Sigmoid colon (tissue), 4 donors: ENCODE measurements at regions not wholly inside any gene's neighbourhood (a gene's known extent, or its start where the extent isn't known, plus 50 kb on each side); places are given as distances from the start of the nearest gene placed in this dataset.

Experiments used
- POLR2AphosphoS5 ChIP-seq, 4 donors: sonication (generic); formaldehyde crosslinking; IDR thresholded peaks; one replicate each; pipeline ENCODE4 v1.6.1; 2017; ENCODE audit warnings: antibody characterized with exemption in 4 of 4
- TF ChIP-seq, protein P1 (sequence below), 4 experiments: fragments of 450-650 bp in 3 of 4; fragments of 200-600 bp in 1 of 4; IDR thresholded peaks; one replicate each; pipeline ENCODE4 v1.5.1; 2016 to 2019; ENCODE audit warnings: antibody characterized with exemption in 4 of 4, mild to moderate bottlenecking in 3 of 4, moderate library complexity in 2 of 4

DNA sequence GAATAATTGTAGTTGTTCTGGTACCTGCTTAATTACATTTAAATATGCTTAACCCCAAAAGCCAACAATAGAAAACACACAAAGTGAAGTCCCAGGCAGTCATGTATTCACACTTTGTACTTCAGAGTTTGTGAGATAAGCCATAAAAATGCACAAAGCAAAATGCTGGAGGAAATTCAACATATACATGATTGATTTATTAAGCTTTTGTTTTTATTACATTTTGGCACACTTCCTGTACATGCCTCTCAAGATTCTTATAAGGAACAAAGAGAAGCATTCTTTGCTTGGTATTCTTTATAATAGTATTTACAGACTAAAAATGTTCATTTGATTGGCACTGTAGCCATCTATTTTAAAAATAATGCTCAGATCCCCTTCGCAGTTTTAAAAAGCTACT lies 107.7 kb upstream of the ANK3 start:
- TF ChIP-seq POLR2AphosphoS5 (IDR thresholded peaks at IDR 0.05) = no peak
- TF ChIP-seq, protein P1, sequence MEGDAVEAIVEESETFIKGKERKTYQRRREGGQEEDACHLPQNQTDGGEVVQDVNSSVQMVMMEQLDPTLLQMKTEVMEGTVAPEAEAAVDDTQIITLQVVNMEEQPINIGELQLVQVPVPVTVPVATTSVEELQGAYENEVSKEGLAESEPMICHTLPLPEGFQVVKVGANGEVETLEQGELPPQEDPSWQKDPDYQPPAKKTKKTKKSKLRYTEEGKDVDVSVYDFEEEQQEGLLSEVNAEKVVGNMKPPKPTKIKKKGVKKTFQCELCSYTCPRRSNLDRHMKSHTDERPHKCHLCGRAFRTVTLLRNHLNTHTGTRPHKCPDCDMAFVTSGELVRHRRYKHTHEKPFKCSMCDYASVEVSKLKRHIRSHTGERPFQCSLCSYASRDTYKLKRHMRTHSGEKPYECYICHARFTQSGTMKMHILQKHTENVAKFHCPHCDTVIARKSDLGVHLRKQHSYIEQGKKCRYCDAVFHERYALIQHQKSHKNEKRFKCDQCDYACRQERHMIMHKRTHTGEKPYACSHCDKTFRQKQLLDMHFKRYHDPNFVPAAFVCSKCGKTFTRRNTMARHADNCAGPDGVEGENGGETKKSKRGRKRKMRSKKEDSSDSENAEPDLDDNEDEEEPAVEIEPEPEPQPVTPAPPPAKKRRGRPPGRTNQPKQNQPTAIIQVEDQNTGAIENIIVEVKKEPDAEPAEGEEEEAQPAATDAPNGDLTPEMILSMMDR (IDR thresholded peaks at IDR 0.05) = no peak
